SU-DHL-6 (cell line): ENCODE measurements at regions not wholly inside any gene's neighbourhood (a gene's known extent, or its start where the extent isn't known, plus 50 kb on each side); places are given as distances from the start of the nearest gene placed in this dataset.

ENCODE experiments used
- EZH2phosphoT487 ChIP-seq: fragments of 200-600 bp; sonication (generic), shearing (Covaris generic); conservative IDR thresholded peaks from 2 replicates; pipeline ENCODE4 v1.6.1; 2018; ENCODE audit warnings: mild to moderate bottlenecking, antibody characterized with exemption, low read length, moderate library complexity, mixed read lengths
- TF ChIP-seq, protein P1 (sequence below): fragments of 200-600 bp; sonication (generic); IDR thresholded peaks from one replicate; pipeline ENCODE4 v1.5.1; 2017; ENCODE audit warnings: antibody characterized with exemption, mild to moderate bottlenecking, low read length, moderate library complexity; ENCODE audit not compliant: insufficient read depth, poor library complexity, severe bottlenecking

DNA sequence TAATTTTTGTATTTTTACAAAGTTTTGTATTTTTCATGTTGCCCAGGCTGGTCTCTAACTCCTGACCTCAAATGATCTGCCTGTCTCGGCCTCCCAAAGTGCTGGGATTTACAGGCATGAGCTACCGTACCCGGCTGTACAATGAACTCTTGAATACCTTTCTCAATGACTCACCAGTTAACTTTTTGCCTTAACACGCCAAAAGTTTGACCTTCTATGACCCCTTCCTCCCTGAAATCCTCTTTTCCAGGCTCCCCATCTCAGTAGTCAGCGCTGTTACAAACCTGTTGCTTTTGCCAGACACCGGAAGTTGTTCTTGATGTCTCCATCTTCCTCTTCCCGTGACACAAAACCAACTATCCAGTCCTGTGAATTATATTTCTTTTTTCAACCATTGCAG lies 158.1 kb upstream of the ASIC2 start:
- TF ChIP-seq, protein P1, sequence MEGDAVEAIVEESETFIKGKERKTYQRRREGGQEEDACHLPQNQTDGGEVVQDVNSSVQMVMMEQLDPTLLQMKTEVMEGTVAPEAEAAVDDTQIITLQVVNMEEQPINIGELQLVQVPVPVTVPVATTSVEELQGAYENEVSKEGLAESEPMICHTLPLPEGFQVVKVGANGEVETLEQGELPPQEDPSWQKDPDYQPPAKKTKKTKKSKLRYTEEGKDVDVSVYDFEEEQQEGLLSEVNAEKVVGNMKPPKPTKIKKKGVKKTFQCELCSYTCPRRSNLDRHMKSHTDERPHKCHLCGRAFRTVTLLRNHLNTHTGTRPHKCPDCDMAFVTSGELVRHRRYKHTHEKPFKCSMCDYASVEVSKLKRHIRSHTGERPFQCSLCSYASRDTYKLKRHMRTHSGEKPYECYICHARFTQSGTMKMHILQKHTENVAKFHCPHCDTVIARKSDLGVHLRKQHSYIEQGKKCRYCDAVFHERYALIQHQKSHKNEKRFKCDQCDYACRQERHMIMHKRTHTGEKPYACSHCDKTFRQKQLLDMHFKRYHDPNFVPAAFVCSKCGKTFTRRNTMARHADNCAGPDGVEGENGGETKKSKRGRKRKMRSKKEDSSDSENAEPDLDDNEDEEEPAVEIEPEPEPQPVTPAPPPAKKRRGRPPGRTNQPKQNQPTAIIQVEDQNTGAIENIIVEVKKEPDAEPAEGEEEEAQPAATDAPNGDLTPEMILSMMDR, result no peak
- TF ChIP-seq EZH2phosphoT487, result no peak
